ENCODE measurements at regions not wholly inside any gene's neighbourhood (a gene's known extent, or its start where the extent isn't known, plus 50 kb on each side); places are given as distances from the start of the nearest gene placed in this dataset.

- DNase-seq (ENCODE audit: low read depth) (no peak), FAIRE-seq (no peak)
- H3K9me3 ChIP-seq (ENCODE audit: insufficient read depth, low read depth, low read length) = no peaks in the 10 kb centered on the region
- H3K4me2 ChIP-seq (ENCODE audit: low read length) = no peak overlapping the region
- no peaks in the 10 kb centered on the region for H3K27me3 ChIP-seq (ENCODE audit: insufficient read depth, low read length)
- Mint-ChIP-seq H3K36me3 (ENCODE audit: low read depth, unreplicated experiment) (no peaks in the 10 kb centered on the region), H3K9me3 (ENCODE audit: unreplicated experiment) (no peaks in the 10 kb centered on the region), H3K27me3 (ENCODE audit: low read depth, unreplicated experiment) (peaks cover 12% of the 10 kb centered on the region), H3K4me3 (ENCODE audit: unreplicated experiment) (no peak overlapping the region), H3K4me1 (ENCODE audit: low read depth, unreplicated experiment) (no peaks in the 10 kb centered on the region), H3K27ac (ENCODE audit: unreplicated experiment) (no peak overlapping the region)
- no peaks in the 10 kb centered on the region for H3K79me2 ChIP-seq (ENCODE audit: insufficient read depth, low read length)
- no peaks in the 10 kb centered on the region for H3K4me1 ChIP-seq (ENCODE audit: insufficient read depth, low read length)
- TF ChIP-seq, protein P1, sequence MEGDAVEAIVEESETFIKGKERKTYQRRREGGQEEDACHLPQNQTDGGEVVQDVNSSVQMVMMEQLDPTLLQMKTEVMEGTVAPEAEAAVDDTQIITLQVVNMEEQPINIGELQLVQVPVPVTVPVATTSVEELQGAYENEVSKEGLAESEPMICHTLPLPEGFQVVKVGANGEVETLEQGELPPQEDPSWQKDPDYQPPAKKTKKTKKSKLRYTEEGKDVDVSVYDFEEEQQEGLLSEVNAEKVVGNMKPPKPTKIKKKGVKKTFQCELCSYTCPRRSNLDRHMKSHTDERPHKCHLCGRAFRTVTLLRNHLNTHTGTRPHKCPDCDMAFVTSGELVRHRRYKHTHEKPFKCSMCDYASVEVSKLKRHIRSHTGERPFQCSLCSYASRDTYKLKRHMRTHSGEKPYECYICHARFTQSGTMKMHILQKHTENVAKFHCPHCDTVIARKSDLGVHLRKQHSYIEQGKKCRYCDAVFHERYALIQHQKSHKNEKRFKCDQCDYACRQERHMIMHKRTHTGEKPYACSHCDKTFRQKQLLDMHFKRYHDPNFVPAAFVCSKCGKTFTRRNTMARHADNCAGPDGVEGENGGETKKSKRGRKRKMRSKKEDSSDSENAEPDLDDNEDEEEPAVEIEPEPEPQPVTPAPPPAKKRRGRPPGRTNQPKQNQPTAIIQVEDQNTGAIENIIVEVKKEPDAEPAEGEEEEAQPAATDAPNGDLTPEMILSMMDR (IDR thresholded peaks at IDR 0.05; ENCODE audit: insufficient read depth, low read depth, low read length) = no peak
- TF ChIP-seq EZH2 (IDR thresholded peaks at IDR 0.05; ENCODE audit: insufficient read depth, low read length) = no peak
- H4K20me1 ChIP-seq (ENCODE audit: insufficient read depth, low read length) = no peaks in the 10 kb centered on the region
- no peak overlapping the region for H3K4me3 ChIP-seq (ENCODE audit: insufficient read depth, low read depth, low read length)
- H3K36me3 ChIP-seq (ENCODE audit: insufficient read depth, low read length) = no peaks in the 10 kb centered on the region
- H2AFZ ChIP-seq (ENCODE audit: low read depth, low read length) = no peak overlapping the region
- no peak overlapping the region for H3K27ac ChIP-seq (ENCODE audit: low read depth, low read length)
- no peak overlapping the region for H3K9ac ChIP-seq (ENCODE audit: low read length)
Observed at GRCh38 chr5:66345281-66345680, 201.2 kb downstream of the SREK1 start.

- Mint-ChIP-seq H3K4me3 (ENCODE audit: unreplicated experiment) (no peak overlapping the region), H3K9me3 (ENCODE audit: unreplicated experiment) (peaks cover under 1% of the 10 kb centered on the region), H3K27ac (ENCODE audit: unreplicated experiment) (no peak overlapping the region), H3K36me3 (ENCODE audit: low read depth, unreplicated experiment) (no peaks in the 10 kb centered on the region), H3K4me1 (ENCODE audit: low read depth, unreplicated experiment) (no peaks in the 10 kb centered on the region), H3K27me3 (ENCODE audit: low read depth, unreplicated experiment) (peaks cover 17% of the 10 kb centered on the region)
- Histone ChIP-seq H3K27me3 (ENCODE audit: insufficient read depth, low read length) (peaks cover 6% of the 10 kb centered on the region), H3K79me2 (ENCODE audit: insufficient read depth, low read length) (no peaks in the 10 kb centered on the region), H3K9ac (ENCODE audit: low read length) (no peak overlapping the region), H2AFZ (ENCODE audit: low read depth, low read length) (no peak overlapping the region), H3K36me3 (ENCODE audit: insufficient read depth, low read length) (no peaks in the 10 kb centered on the region), H3K4me2 (ENCODE audit: low read length) (no peak overlapping the region), H3K27ac (ENCODE audit: low read depth, low read length) (no peak overlapping the region), H3K4me1 (ENCODE audit: insufficient read depth, low read length) (no peaks in the 10 kb centered on the region), H4K20me1 (ENCODE audit: insufficient read depth, low read length) (no peaks in the 10 kb centered on the region), H3K9me3 (ENCODE audit: insufficient read depth, low read depth, low read length) (no peaks in the 10 kb centered on the region), H3K4me3 (ENCODE audit: insufficient read depth, low read depth, low read length) (no peak overlapping the region)
- FAIRE-seq = no peak
- no peak for DNase-seq (ENCODE audit: low read depth)
- TF ChIP-seq, protein P1 (IDR thresholded peaks at IDR 0.05; ENCODE audit: insufficient read depth, low read depth, low read length) = no peak
- TF ChIP-seq EZH2 (IDR thresholded peaks at IDR 0.05; ENCODE audit: insufficient read depth, low read length) = no peak
Observed at GRCh38 chr5:66346869-66347268, 202.8 kb downstream of the SREK1 start.

DNA sequence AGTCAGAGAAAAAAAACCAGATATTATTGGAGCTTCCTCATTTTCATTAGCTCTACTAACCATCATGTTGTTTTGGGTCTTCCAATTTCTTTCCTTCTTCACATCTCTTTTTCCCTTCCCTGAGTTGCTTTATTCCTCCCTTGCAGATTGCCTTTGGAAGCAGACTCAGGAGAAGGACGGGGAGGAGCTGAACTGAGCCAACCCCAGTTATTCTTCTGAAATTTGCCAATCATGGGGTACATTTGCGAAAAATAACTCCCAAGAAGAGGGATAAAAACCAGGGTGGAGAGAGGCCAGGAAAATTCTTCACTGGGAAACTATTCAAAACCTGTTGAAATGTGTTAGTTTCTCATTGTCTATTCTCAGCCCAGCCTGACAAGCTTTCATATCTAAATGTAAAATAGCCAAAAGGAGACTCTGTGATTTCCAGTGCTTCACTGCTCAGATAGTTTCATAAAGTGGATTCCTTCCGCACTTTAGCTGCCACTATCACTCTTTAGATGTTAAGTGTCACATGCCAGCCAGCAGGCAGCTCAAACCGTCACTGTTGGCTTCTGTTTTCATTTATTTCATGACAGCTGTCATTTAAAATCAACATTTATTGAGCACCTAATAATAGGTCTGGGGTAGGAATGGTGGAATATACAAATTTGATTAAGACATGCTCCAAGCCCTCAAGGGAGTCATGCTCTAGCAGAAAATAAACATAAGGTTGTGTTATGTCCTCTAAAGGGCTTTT is 204.5 kb downstream of the SREK1 start:
- Histone ChIP-seq H3K4me1 (ENCODE audit: insufficient read depth, low read length) (no peaks in the 10 kb centered on the region), H3K27ac (ENCODE audit: low read depth, low read length) (no peak overlapping the region), H3K27me3 (ENCODE audit: insufficient read depth, low read length) (peaks cover 6% of the 10 kb centered on the region), H3K9me3 (ENCODE audit: insufficient read depth, low read depth, low read length) (no peaks in the 10 kb centered on the region), H3K4me2 (ENCODE audit: low read length) (no peak overlapping the region), H3K4me3 (ENCODE audit: insufficient read depth, low read depth, low read length) (no peak overlapping the region), H4K20me1 (ENCODE audit: insufficient read depth, low read length) (no peaks in the 10 kb centered on the region), H3K79me2 (ENCODE audit: insufficient read depth, low read length) (no peaks in the 10 kb centered on the region), H2AFZ (ENCODE audit: low read depth, low read length) (no peak overlapping the region), H3K36me3 (ENCODE audit: insufficient read depth, low read length) (no peaks in the 10 kb centered on the region), H3K9ac (ENCODE audit: low read length) (no peak overlapping the region)
- Mint-ChIP-seq H3K36me3 (ENCODE audit: low read depth, unreplicated experiment) (no peaks in the 10 kb centered on the region), H3K4me1 (ENCODE audit: low read depth, unreplicated experiment) (no peaks in the 10 kb centered on the region), H3K9me3 (ENCODE audit: unreplicated experiment) (peaks cover 4% of the 10 kb centered on the region), H3K27ac (ENCODE audit: unreplicated experiment) (no peak overlapping the region), H3K27me3 (ENCODE audit: low read depth, unreplicated experiment) (peaks cover 22% of the 10 kb centered on the region), H3K4me3 (ENCODE audit: unreplicated experiment) (no peak overlapping the region)
- no peak for FAIRE-seq
- TF ChIP-seq EZH2 (IDR thresholded peaks at IDR 0.05; ENCODE audit: insufficient read depth, low read length) = no peak
- TF ChIP-seq, protein P1 (IDR thresholded peaks at IDR 0.05; ENCODE audit: insufficient read depth, low read depth, low read length) = no peak
- DNase-seq (ENCODE audit: low read depth) = no peak

Measured in astrocyte (in vitro differentiated cells and primary cell).